BLaER1 (cell line): ENCODE measurements at regions not wholly inside any gene's neighbourhood (a gene's known extent, or its start where the extent isn't known, plus 50 kb on each side); places are given as distances from the start of the nearest gene placed in this dataset.
"Not testable (repeated sequence)": the region's sequence is repeated elsewhere in the genome, so short reads cannot be mapped to it uniquely, and the experiment has no call there.

Experiments
- H3K27ac ChIP-seq: shearing (Covaris generic); formaldehyde crosslinking; 2 replicates; pipeline ENCODE4 v1.8.1; 2022
- H3K27me3 ChIP-seq: shearing (Covaris generic); formaldehyde crosslinking; 2 replicates; pipeline ENCODE4 v1.8.1; 2022
- H3K36me3 ChIP-seq: shearing (Covaris generic); formaldehyde crosslinking; 2 replicates; pipeline ENCODE4 v1.8.1; 2022
- H3K4me1 ChIP-seq: shearing (Covaris generic); formaldehyde crosslinking; 2 replicates; pipeline ENCODE4 v1.8.1; 2022
- H3K4me2 ChIP-seq: shearing (Covaris generic); formaldehyde crosslinking; 2 replicates; pipeline ENCODE4 v1.8.1; 2022
- H3K4me3 ChIP-seq: shearing (Covaris generic); formaldehyde crosslinking; 2 replicates; pipeline ENCODE4 v1.8.1; 2022
- H3K9ac ChIP-seq: shearing (Covaris generic); formaldehyde crosslinking; 2 replicates; pipeline ENCODE4 v1.8.1; 2022
- H3K9me3 ChIP-seq: shearing (Covaris generic); formaldehyde crosslinking; 2 replicates; pipeline ENCODE4 v1.8.1; 2022
- H4K20me1 ChIP-seq: shearing (Covaris generic); formaldehyde crosslinking; 2 replicates; pipeline ENCODE4 v1.8.1; 2022
- Cebpa-rat ChIP-seq: shearing (Covaris generic); IDR thresholded peaks from 2 replicates; pipeline ENCODE4 v1.8.1; 2022

- no peaks in the 10 kb centered on the region for H3K36me3 ChIP-seq
- H3K9ac ChIP-seq: no peak overlapping the region
- H3K9me3 ChIP-seq: no peaks in the 10 kb centered on the region
- no peaks in the 10 kb centered on the region for H3K27me3 ChIP-seq
- no peak for TF ChIP-seq Cebpa-rat
- H4K20me1 ChIP-seq: no peaks in the 10 kb centered on the region
- H3K27ac ChIP-seq: no peak overlapping the region
- no peak overlapping the region for H3K4me3 ChIP-seq
- H3K4me2 ChIP-seq: no peak overlapping the region
- H3K4me1 ChIP-seq: no peaks in the 10 kb centered on the region
Observed at GRCh38 chr15:72858205-72858604, 74.6 kb upstream of the ADPGK start.

DNA sequence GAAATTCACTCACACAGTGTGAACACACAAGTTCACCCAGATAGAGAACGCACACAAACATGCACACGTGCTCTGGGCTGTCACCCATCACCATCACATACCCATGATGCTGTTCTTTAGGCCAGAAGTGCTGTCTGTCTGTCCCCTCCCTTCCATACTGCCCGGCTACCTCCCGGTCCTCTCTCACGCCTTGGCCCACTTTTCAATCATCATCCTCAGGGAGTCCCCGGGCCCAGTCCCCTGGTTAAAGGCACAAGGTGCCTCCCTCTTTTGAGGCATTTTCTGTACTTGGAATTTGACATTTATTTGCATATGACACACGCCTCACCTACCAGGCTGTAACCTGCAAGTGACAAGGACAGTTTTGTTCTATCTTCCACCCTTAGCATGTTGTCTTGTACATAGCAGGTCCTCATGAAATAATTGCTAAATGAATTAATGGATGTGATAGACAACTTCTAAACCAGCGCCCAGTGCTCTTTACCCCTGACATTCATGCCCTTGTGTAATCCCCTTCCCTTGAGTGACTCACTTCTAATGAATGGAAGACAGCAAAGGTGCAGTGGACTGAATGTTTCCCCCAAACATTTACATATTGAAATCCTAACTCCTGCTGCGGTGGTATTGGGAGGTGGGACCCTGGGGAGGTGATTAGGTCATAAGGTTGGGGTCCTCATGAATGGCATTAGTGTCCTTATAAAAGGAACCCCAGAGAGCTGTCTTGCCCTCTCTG lies 73.9 kb upstream of the ADPGK start:
- Histone ChIP-seq H3K36me3 (no peaks in the 10 kb centered on the region), H3K27ac (no peak overlapping the region), H3K4me1 (no peaks in the 10 kb centered on the region), H3K4me3 (no peak overlapping the region), H4K20me1 (no peaks in the 10 kb centered on the region), H3K9me3 (no peaks in the 10 kb centered on the region), H3K27me3 (no peaks in the 10 kb centered on the region), H3K9ac (no peak overlapping the region), H3K4me2 (no peak overlapping the region)
- no peak for TF ChIP-seq Cebpa-rat

- H3K27me3 ChIP-seq: no peaks in the 10 kb centered on the region
- H3K4me2 ChIP-seq: no peak overlapping the region
- no peaks in the 10 kb centered on the region for H3K4me1 ChIP-seq
- no peak for TF ChIP-seq Cebpa-rat
- no peak overlapping the region for H3K9ac ChIP-seq
- H3K9me3 ChIP-seq: no peaks in the 10 kb centered on the region
- no peaks in the 10 kb centered on the region for H3K36me3 ChIP-seq
- H4K20me1 ChIP-seq: no peaks in the 10 kb centered on the region
- no peak overlapping the region for H3K27ac ChIP-seq
- H3K4me3 ChIP-seq: no peak overlapping the region
Observed at GRCh38 chr15:72856549-72857040, 73.0 kb upstream of the ADPGK start.

DNA sequence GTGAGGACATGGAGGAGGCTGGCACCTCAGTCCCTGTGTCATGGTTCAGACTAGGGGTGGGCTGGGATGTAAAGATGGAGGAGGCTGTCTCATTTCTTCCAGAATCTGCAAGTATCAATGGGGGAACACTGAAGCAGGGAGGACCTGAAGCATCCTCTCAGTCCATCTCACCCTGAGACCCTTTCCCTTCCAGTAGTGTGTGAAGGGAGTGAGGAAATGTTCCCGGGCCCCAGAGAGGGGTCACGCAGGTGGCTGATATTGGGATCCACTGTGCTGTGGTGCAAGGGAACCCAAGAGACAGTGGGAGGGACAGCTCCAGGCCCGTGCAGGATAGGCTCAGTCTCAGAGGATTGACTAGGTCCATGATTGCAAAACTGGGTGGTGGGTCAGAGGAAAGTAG lies 72.2 kb upstream of the ADPGK start:
- no peak for TF ChIP-seq Cebpa-rat
- H3K4me2 ChIP-seq: no peak overlapping the region
- no peaks in the 10 kb centered on the region for H3K9me3 ChIP-seq
- no peaks in the 10 kb centered on the region for H3K36me3 ChIP-seq
- no peaks in the 10 kb centered on the region for H4K20me1 ChIP-seq
- H3K9ac ChIP-seq: no peak overlapping the region
- no peak overlapping the region for H3K4me3 ChIP-seq
- H3K4me1 ChIP-seq: no peaks in the 10 kb centered on the region
- no peak overlapping the region for H3K27ac ChIP-seq
- no peaks in the 10 kb centered on the region for H3K27me3 ChIP-seq

DNA sequence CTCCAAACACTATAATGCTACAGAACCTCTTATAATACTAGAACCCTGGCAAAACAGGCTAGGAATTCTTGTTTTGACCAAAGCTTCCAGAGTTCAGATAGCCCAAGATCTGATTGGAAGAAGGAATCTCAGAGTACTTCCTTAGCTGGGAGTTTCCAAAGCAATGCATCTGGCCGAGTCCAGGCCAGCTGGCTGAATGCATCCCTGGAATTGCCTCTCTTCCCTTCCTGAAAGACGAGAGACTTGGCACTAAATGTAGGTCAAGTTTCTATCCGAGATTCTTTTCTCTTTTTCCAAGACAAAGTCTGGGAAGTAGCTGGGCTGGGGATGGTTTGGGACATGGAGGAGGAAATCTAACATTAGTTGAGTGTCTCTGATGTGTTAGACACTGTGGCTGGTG lies 68.7 kb upstream of the ADPGK start:
- Histone ChIP-seq H3K9ac (no peak overlapping the region), H3K4me3 (no peak overlapping the region), H3K9me3 (no peaks in the 10 kb centered on the region), H3K27me3 (no peaks in the 10 kb centered on the region), H3K4me2 (no peak overlapping the region), H3K36me3 (no peaks in the 10 kb centered on the region), H3K4me1 (peaks cover 12% of the 10 kb centered on the region), H4K20me1 (no peaks in the 10 kb centered on the region), H3K27ac (no peak overlapping the region)
- TF ChIP-seq Cebpa-rat: no peak

DNA sequence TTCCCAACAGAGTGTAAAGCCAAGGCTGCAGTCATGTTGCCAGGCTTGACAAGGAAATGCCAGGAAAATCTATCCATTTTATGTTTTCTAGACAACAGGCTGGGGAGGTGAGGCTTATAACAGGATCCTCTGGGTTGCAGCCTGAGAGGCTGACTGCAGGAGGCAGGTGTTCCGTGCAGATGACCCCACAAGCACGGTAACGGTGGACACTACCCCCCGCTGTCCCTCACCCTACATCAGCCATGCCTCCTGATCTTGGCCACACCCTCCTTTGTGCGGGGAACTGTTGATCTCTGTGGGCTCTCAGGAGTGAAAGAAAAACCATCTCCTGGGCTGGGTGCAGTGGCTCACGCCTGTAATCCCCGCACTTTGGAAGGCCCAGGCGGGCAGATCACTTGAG lies 68.0 kb upstream of the ADPGK start:
- TF ChIP-seq Cebpa-rat: no peak
- Histone ChIP-seq H3K27ac (no peak overlapping the region), H3K4me1 (peaks cover 12% of the 10 kb centered on the region), H3K36me3 (no peaks in the 10 kb centered on the region), H3K9me3 (no peaks in the 10 kb centered on the region), H3K4me2 (no peak overlapping the region), H3K9ac (no peak overlapping the region), H4K20me1 (no peaks in the 10 kb centered on the region), H3K27me3 (no peaks in the 10 kb centered on the region), H3K4me3 (no peak overlapping the region)

- no peak overlapping the region for H3K9ac ChIP-seq
- H3K4me2 ChIP-seq: no peak overlapping the region
- TF ChIP-seq Cebpa-rat: no peak
- no peak overlapping the region for H3K27ac ChIP-seq
- no peaks in the 10 kb centered on the region for H3K9me3 ChIP-seq
- H3K4me1 ChIP-seq: peaks cover 12% of the 10 kb centered on the region
- no peaks in the 10 kb centered on the region for H3K36me3 ChIP-seq
- no peak overlapping the region for H3K4me3 ChIP-seq
- no peaks in the 10 kb centered on the region for H4K20me1 ChIP-seq
- no peaks in the 10 kb centered on the region for H3K27me3 ChIP-seq
Observed at GRCh38 chr15:72850833-72851232, 67.3 kb upstream of the ADPGK start.

- Histone ChIP-seq H3K36me3 (no peaks in the 10 kb centered on the region), H3K27ac (no peak overlapping the region), H3K4me2 (peak overlapping the region; percentile 56), H3K4me1 (peaks cover 12% of the 10 kb centered on the region), H4K20me1 (no peaks in the 10 kb centered on the region), H3K4me3 (no peak overlapping the region), H3K9me3 (no peaks in the 10 kb centered on the region), H3K9ac (no peak overlapping the region), H3K27me3 (no peaks in the 10 kb centered on the region)
- TF ChIP-seq Cebpa-rat: no peak
Observed at GRCh38 chr15:72847806-72848205, 64.2 kb upstream of the ADPGK start.

- no peaks in the 10 kb centered on the region for H3K36me3 ChIP-seq
- no peak overlapping the region for H3K9ac ChIP-seq
- no peaks in the 10 kb centered on the region for H3K9me3 ChIP-seq
- H3K4me3 ChIP-seq: no peak overlapping the region
- TF ChIP-seq Cebpa-rat: no peak
- peaks cover 12% of the 10 kb centered on the region for H3K4me1 ChIP-seq
- no peaks in the 10 kb centered on the region for H3K27me3 ChIP-seq
- H3K4me2 ChIP-seq: no peak overlapping the region
- no peak overlapping the region for H3K27ac ChIP-seq
- H4K20me1 ChIP-seq: no peaks in the 10 kb centered on the region
Observed at GRCh38 chr15:72847033-72847432, 63.5 kb upstream of the ADPGK start.

DNA sequence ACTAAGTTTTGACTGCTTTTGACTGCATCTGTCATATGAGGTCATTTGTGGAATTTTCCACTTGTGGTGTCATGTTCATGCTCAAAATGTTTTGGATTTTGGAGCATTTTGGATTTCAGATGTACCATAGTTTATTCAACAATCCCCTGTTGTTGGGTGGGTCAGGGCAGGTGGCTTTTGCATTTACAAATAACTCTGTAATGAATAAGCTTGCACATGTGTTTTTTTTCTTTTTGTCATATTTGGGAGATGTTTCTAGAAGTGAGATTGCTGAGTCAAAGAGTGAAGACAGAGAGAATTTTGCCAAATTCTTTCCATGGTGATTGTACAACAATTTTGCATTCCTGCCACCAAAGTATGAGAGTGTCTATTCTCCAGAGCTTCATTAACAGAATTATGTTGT lies 62.4 kb upstream of the ADPGK start:
- no peak overlapping the region for H3K4me2 ChIP-seq
- no peaks in the 10 kb centered on the region for H3K9me3 ChIP-seq
- H3K36me3 ChIP-seq: no peaks in the 10 kb centered on the region
- no peak for TF ChIP-seq Cebpa-rat
- peaks cover 12% of the 10 kb centered on the region for H3K4me1 ChIP-seq
- no peaks in the 10 kb centered on the region for H4K20me1 ChIP-seq
- H3K27me3 ChIP-seq: no peaks in the 10 kb centered on the region
- H3K27ac ChIP-seq: no peak overlapping the region
- no peak overlapping the region for H3K9ac ChIP-seq
- H3K4me3 ChIP-seq: no peak overlapping the region

- H3K9me3 ChIP-seq: no peaks in the 10 kb centered on the region
- H3K27ac ChIP-seq: no peak overlapping the region
- no peak overlapping the region for H3K4me2 ChIP-seq
- no peak overlapping the region for H3K4me3 ChIP-seq
- no peaks in the 10 kb centered on the region for H4K20me1 ChIP-seq
- peaks cover 15% of the 10 kb centered on the region for H3K4me1 ChIP-seq
- no peaks in the 10 kb centered on the region for H3K27me3 ChIP-seq
- no peak for TF ChIP-seq Cebpa-rat
- H3K9ac ChIP-seq: no peak overlapping the region
- no peaks in the 10 kb centered on the region for H3K36me3 ChIP-seq
Observed at GRCh38 chr15:72844067-72844466, 60.5 kb upstream of the ADPGK start.

GRCh38 chr15:72843340-72843739 lies 59.8 kb upstream of the ADPGK start:
- H3K4me1 ChIP-seq: peaks cover 10% of the 10 kb centered on the region
- H3K27ac ChIP-seq, H3K4me3 ChIP-seq, H4K20me1 ChIP-seq, H3K9ac ChIP-seq, H3K27me3 ChIP-seq, H3K9me3 ChIP-seq, H3K36me3 ChIP-seq, H3K4me2 ChIP-seq: not testable (repeated sequence)
